Neuronal stem cell (in vitro differentiated cells): ENCODE measurements at regions not wholly inside any gene's neighbourhood (a gene's known extent, or its start where the extent isn't known, plus 50 kb on each side); places are given as distances from the start of the nearest gene placed in this dataset.

Experiments
- DNase-seq: peaks from one replicate; pipeline ENCODE4 v3.0.0-alpha.2; 2013; ENCODE audit warnings: low spot score
- H2AFZ ChIP-seq: one replicate; pipeline ENCODE4 v1.6.1; 2013; ENCODE audit warnings: mild to moderate bottlenecking, low read length, inconsistent platforms
- H2AK5ac ChIP-seq: 2 replicates; pipeline ENCODE4 v1.6.1; 2013; ENCODE audit warnings: low read depth, mild to moderate bottlenecking, inconsistent platforms, low read length, moderate library complexity, mixed read lengths
- H2BK120ac ChIP-seq: 2 replicates; pipeline ENCODE4 v1.6.1; 2013; ENCODE audit warnings: low read depth, mild to moderate bottlenecking, inconsistent platforms, low read length, moderate library complexity, mixed read lengths
- H2BK12ac ChIP-seq: one replicate; pipeline ENCODE4 v1.6.1; 2013; ENCODE audit warnings: low read length, inconsistent platforms
- H2BK15ac ChIP-seq: 2 replicates; pipeline ENCODE4 v1.6.1; 2013; ENCODE audit warnings: mild to moderate bottlenecking, low read length, inconsistent platforms, mixed read lengths
- H2BK5ac ChIP-seq: one replicate; pipeline ENCODE4 v1.6.1; 2013; ENCODE audit warnings: inconsistent platforms, mild to moderate bottlenecking, low read length, moderate library complexity
- H3K14ac ChIP-seq: one replicate; pipeline ENCODE4 v1.6.1; 2013; ENCODE audit warnings: low read length, inconsistent platforms
- H3K18ac ChIP-seq: 2 replicates; pipeline ENCODE4 v1.6.1; 2013; ENCODE audit warnings: low read length, inconsistent platforms
- H3K23ac ChIP-seq: 2 replicates; pipeline ENCODE4 v1.6.1; 2013; ENCODE audit warnings: low read depth, mild to moderate bottlenecking, mixed read lengths, low read length, inconsistent platforms; ENCODE audit not compliant: poor library complexity
- H3K27ac ChIP-seq: replicated peaks from 3 replicates; pipeline ENCODE4 v1.5.1; 2013; ENCODE audit warnings: low read length, inconsistent platforms
- H3K27me3 ChIP-seq, 3 experiments: 2 replicates each; pipeline ENCODE4 v1.6.1; 2013; ENCODE audit warnings: low read length in 3 of 3, mild to moderate bottlenecking in 2 of 3, inconsistent platforms in 1 of 3, low read depth in 1 of 3, mixed read lengths in 1 of 3, moderate library complexity in 1 of 3; ENCODE audit not compliant: control insufficient read depth in 3 of 3, insufficient read depth in 3 of 3
- H3K36me3 ChIP-seq, 2 donors: replicated peaks in 1 of 2; 2 replicates each; pipeline ENCODE4 v1.6.1; 2013; ENCODE audit warnings: low read length in 2 of 2; ENCODE audit not compliant: control insufficient read depth in 2 of 2, insufficient read depth in 2 of 2
- H3K4ac ChIP-seq: 2 replicates; pipeline ENCODE4 v1.6.1; 2013; ENCODE audit warnings: inconsistent platforms, mild to moderate bottlenecking, low read length, moderate library complexity
- H3K4me1 ChIP-seq, 2 donors: 1 replicate in 1 of 2; 2 replicates in 1 of 2; pipeline ENCODE4 v1.6.1; 2013; ENCODE audit warnings: low read length in 2 of 2, low read depth in 1 of 2; ENCODE audit not compliant: control insufficient read depth in 2 of 2, insufficient read depth in 1 of 2
- H3K4me2 ChIP-seq: one replicate; pipeline ENCODE4 v1.6.1; 2013; ENCODE audit warnings: mild to moderate bottlenecking, low read length, inconsistent platforms; ENCODE audit not compliant: insufficient read depth, poor library complexity, severe bottlenecking
- H3K4me3 ChIP-seq, 2 donors: 2 replicates each; pipeline ENCODE4 v1.5.1; 2013; ENCODE audit warnings: low read length in 2 of 2, mild to moderate bottlenecking in 2 of 2, inconsistent platforms in 1 of 2, moderate library complexity in 1 of 2
- H3K79me1 ChIP-seq: one replicate; pipeline ENCODE4 v1.6.1; 2013; ENCODE audit warnings: low read depth, mild to moderate bottlenecking, inconsistent platforms, low read length, moderate library complexity
- H3K9ac ChIP-seq: one replicate; pipeline ENCODE4 v1.6.1; 2013; ENCODE audit warnings: mild to moderate bottlenecking, low read depth, low read length, inconsistent platforms; ENCODE audit not compliant: poor library complexity
- H3K9me3 ChIP-seq, 2 donors: replicated peaks in 1 of 2; 2 replicates each; pipeline versions ENCODE3 to v1.6.1; 2013; ENCODE audit warnings: low read length in 2 of 2, mild to moderate bottlenecking in 2 of 2, inconsistent platforms in 1 of 2, low read depth in 1 of 2, mixed read lengths in 1 of 2, moderate library complexity in 1 of 2; ENCODE audit not compliant: control insufficient read depth in 2 of 2, insufficient read depth in 1 of 2
- H4K8ac ChIP-seq: one replicate; pipeline ENCODE4 v1.6.1; 2013; ENCODE audit warnings: low read depth, mild to moderate bottlenecking, inconsistent platforms, low read length, moderate library complexity
- H4K91ac ChIP-seq: one replicate; pipeline ENCODE4 v1.6.1; 2013; ENCODE audit warnings: low read length, low read depth, mild to moderate bottlenecking, inconsistent platforms; ENCODE audit not compliant: poor library complexity
- WGBS, 2 donors: extraction: QIAGEN DNeasy Blood & Tissue Kit; methylation state at CpG; one replicate each; pipeline ENCODE4 v1.1.7; 2013; ENCODE audit warnings: missing lambda C conversion rate in 2 of 2, mixed read lengths in 1 of 2; ENCODE audit not compliant: insufficient read length in 2 of 2, insufficient replicate concordance in 1 of 2; ENCODE audit errors: extremely low coverage in 2 of 2; 5-methylcytosine and 5-hydroxymethylcytosine counted together

DNA sequence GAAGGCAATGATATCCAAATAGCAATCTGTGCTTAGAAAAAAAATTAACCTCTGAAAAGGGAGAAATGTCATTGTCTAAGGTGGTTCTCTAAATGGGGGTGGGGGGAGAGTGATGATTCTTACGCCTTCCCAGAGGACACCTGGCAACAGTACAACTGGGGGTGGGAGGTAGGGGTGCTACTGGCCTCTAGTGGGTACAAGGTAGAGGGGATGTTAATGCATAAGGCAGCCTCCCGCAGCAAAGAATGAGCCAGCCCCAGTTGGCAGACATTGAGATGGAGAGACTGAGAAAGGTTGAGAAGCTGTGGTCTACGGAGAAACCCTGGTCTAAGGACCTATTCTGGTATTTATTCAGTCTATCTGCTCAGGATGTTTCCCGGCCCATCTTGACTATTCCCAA, 472.2 kb upstream of the RUNX1 start:
- no peak overlapping the region for H2BK12ac ChIP-seq
- no peak overlapping the region for H3K23ac ChIP-seq
- no peaks in the 10 kb centered on the region for H3K79me1 ChIP-seq
- no peak overlapping the region for H2AFZ ChIP-seq
- H3K27ac ChIP-seq: no peak overlapping the region
- no peak overlapping the region for H3K4me2 ChIP-seq
- H2AK5ac ChIP-seq: no peak overlapping the region
- no peaks in the 10 kb centered on the region for H3K36me3 ChIP-seq
- no CpG with 5 or more reads among the region's 4 CpGs for WGBS, 2 donors
- H3K4me1 ChIP-seq: no peaks in the 10 kb centered on the region
- no peaks in the 10 kb centered on the region for H3K9me3 ChIP-seq
- H4K8ac ChIP-seq: no peak overlapping the region
- H2BK120ac ChIP-seq: no peak overlapping the region
- no peak overlapping the region for H2BK15ac ChIP-seq
- no peak overlapping the region for H2BK5ac ChIP-seq
- no peak overlapping the region for H3K4ac ChIP-seq
- H4K91ac ChIP-seq: no peak overlapping the region
- no peak overlapping the region for H3K9ac ChIP-seq
- H3K4me3 ChIP-seq: no peak overlapping the region
- no peak for DNase-seq
- H3K18ac ChIP-seq: no peak overlapping the region
- H3K14ac ChIP-seq: no peak overlapping the region
- no peaks in the 10 kb centered on the region for H3K27me3 ChIP-seq

DNA sequence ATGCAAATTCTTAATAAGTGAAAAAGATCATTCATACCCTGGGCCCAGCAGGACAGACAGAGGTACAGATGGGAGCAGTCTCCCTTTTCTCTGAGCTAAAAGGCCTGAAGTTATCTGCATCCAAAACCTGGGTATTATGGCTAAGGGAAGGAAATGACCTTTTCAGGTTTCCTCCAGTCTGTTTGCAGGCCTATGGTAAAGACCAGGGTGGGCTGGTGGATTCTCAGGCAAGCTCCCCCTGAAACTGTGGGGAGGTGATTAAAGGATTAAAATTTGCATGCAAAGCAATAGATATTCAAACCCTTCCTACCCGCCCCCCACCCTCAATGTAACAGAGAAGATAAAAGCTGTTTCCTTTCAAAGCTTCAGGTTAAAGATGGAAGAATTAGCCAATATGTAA, 471.8 kb upstream of the RUNX1 start:
- Histone ChIP-seq H3K23ac (no peak overlapping the region), H2BK5ac (no peak overlapping the region), H2AK5ac (no peak overlapping the region), H4K8ac (no peak overlapping the region), H3K4me1 (no peaks in the 10 kb centered on the region), H3K14ac (no peak overlapping the region), H3K27ac (no peak overlapping the region), H2BK120ac (no peak overlapping the region), H4K91ac (no peak overlapping the region), H3K4ac (no peak overlapping the region), H3K79me1 (no peaks in the 10 kb centered on the region), H3K9ac (no peak overlapping the region), H2BK15ac (no peak overlapping the region), H3K9me3 (no peaks in the 10 kb centered on the region), H3K18ac (no peak overlapping the region), H3K4me2 (no peak overlapping the region), H3K27me3 (no peaks in the 10 kb centered on the region), H3K4me3 (no peak overlapping the region), H3K36me3 (no peaks in the 10 kb centered on the region), H2AFZ (no peak overlapping the region), H2BK12ac (no peak overlapping the region)
- no peak for DNase-seq
- no CpG with 5 or more reads among the region's 1 CpG for WGBS, 2 donors

DNA sequence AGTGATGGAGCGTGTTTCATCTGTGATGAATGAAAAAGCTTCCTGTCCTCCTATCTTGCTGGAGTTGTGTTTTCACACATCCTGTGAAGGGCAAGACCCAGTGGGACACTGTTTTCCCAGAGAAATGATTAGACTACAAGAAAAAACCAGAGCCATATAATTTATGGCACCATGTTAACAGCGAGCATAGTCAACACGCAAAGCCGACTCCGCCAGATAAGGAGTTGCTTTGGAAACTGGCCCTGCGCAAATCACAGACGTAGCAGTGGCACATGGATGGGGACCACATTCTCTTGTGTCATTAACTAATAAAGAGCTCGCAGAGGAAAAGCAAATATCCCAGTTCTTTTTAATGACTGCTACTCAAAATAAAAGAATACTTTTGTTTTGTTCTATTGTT, 471.2 kb upstream of the RUNX1 start:
- Histone ChIP-seq H2BK12ac (no peak overlapping the region), H4K91ac (no peak overlapping the region), H3K27ac (no peak overlapping the region), H3K4me1 (no peaks in the 10 kb centered on the region), H4K8ac (no peak overlapping the region), H3K4me2 (no peak overlapping the region), H3K79me1 (no peaks in the 10 kb centered on the region), H3K9ac (no peak overlapping the region), H3K18ac (no peak overlapping the region), H2BK5ac (no peak overlapping the region), H3K4ac (no peak overlapping the region), H3K4me3 (no peak overlapping the region), H2BK120ac (no peak overlapping the region), H3K36me3 (no peaks in the 10 kb centered on the region), H2AFZ (no peak overlapping the region), H3K14ac (no peak overlapping the region), H3K23ac (no peak overlapping the region), H2AK5ac (no peak overlapping the region), H3K9me3 (no peaks in the 10 kb centered on the region), H3K27me3 (no peaks in the 10 kb centered on the region), H2BK15ac (no peak overlapping the region)
- WGBS, 2 donors: no CpG with 5 or more reads among the region's 8 CpGs
- DNase-seq: no peak

DNA sequence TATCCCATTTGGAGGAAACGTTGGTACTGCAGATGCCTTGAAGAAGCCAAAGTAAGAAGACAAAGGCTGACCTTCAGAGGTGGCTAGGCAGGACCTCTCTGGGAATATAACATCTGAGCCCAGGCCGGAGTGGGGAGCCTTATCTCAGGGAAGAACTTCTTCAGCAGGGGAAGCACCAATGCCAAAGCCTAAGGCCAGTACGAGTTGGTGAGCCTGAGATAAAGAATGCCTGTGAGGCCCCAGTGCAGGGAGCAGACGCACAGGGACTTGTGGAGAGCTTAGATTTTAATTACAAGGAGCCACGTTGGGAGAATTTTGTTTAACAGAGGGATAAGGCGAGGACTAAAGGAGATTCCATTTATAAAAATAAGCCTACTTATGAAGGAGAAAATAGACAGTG, 468.8 kb upstream of the RUNX1 start:
- Histone ChIP-seq H2AK5ac (no peak overlapping the region), H3K23ac (no peak overlapping the region), H3K9ac (no peak overlapping the region), H3K79me1 (no peaks in the 10 kb centered on the region), H3K14ac (no peak overlapping the region), H3K27me3 (no peaks in the 10 kb centered on the region), H3K4ac (no peak overlapping the region), H4K91ac (no peak overlapping the region), H3K27ac (no peak overlapping the region), H3K36me3 (no peaks in the 10 kb centered on the region), H2BK12ac (no peak overlapping the region), H2AFZ (no peak overlapping the region), H3K4me1 (no peaks in the 10 kb centered on the region), H3K9me3 (no peaks in the 10 kb centered on the region), H4K8ac (no peak overlapping the region), H2BK5ac (no peak overlapping the region), H3K18ac (no peak overlapping the region), H2BK120ac (no peak overlapping the region), H3K4me3 (no peak overlapping the region), H2BK15ac (no peak overlapping the region), H3K4me2 (no peak overlapping the region)
- no CpG with 5 or more reads among the region's 6 CpGs for WGBS, 2 donors
- no peak for DNase-seq
